GM23248 (cell line): ENCODE measurements at regions not wholly inside any gene's neighbourhood (a gene's known extent, or its start where the extent isn't known, plus 50 kb on each side); places are given as distances from the start of the nearest gene placed in this dataset.

ENCODE experiments used
- EZH2 ChIP-seq: fragments of 200-600 bp; sonication (generic); IDR thresholded peaks from 2 replicates; pipeline ENCODE4 v1.6.1; 2018; ENCODE audit warnings: antibody characterized with exemption, mild to moderate bottlenecking; ENCODE audit not compliant: insufficient read depth, poor library complexity, severe bottlenecking
- EZH2phosphoT487 ChIP-seq: fragments of 200-600 bp; sonication (generic); IDR thresholded peaks from 2 replicates; pipeline ENCODE4 v1.6.1; 2018; ENCODE audit warnings: antibody characterized with exemption, moderate library complexity, mild to moderate bottlenecking, low read depth; ENCODE audit not compliant: insufficient read depth

- no peak for TF ChIP-seq EZH2
- TF ChIP-seq EZH2phosphoT487, result no peak
Observed at GRCh38 chr5:111946556-111946955, 189.6 kb upstream of the NREP start.
